ENCODE measurements at regions not wholly inside any gene's neighbourhood (a gene's known extent, or its start where the extent isn't known, plus 50 kb on each side); places are given as distances from the start of the nearest gene placed in this dataset.

- H3K36me3 ChIP-seq (ENCODE audit: control insufficient read depth in 4 of 4, insufficient read depth in 3 of 4, low read depth in 1 of 4, low read length in 3 of 4): no peaks in the 10 kb centered on the region
- H3K4me3 ChIP-seq (ENCODE audit: low read depth in 1 of 3, low read length in 3 of 3): no peak overlapping the region
- no peaks in the 10 kb centered on the region for H3K4me1 ChIP-seq (ENCODE audit: control insufficient read depth in 4 of 4, insufficient read depth in 4 of 4, low read length in 3 of 4)
- no peaks in the 10 kb centered on the region for H3K27me3 ChIP-seq (ENCODE audit: control insufficient read depth in 4 of 4, insufficient read depth in 4 of 4, low read length in 3 of 4)
- no peak for DNase-seq (ENCODE audit: low spot score)
- no peak overlapping the region for H3K9ac ChIP-seq (ENCODE audit: low read depth in 1 of 2, low read length in 2 of 2)
- WGBS: 91% methylated on average over 2 of the region's 2 CpGs
- no peak overlapping the region for H3K27ac ChIP-seq (ENCODE audit: low read depth in 1 of 2, low read length in 2 of 2)
- H3K9me3 ChIP-seq (ENCODE audit: control insufficient read depth in 4 of 4, low read length in 3 of 4): no peaks in the 10 kb centered on the region
- TF ChIP-seq ZBTB33 (IDR thresholded peaks at IDR 0.05) (no peak), GABPA (IDR thresholded peaks at IDR 0.05 in 1 of 2, conservative IDR thresholded peaks at IDR 0.05 in 1 of 2) (no peak), ATF3 (IDR thresholded peaks at IDR 0.05) (no peak), CTCF (IDR thresholded peaks at IDR 0.05; ENCODE audit: low read depth, low read length, missing input control) (no peak)
Measured at GRCh38 chr7:15845461-15845860, 159.0 kb upstream of the MEOX2 start.

GRCh38 chr7:15839416-15840100, 153.1 kb upstream of the MEOX2 start:
- TF ChIP-seq EGR1 (IDR thresholded peaks at IDR 0.05; ENCODE audit: low read depth in 2 of 2): no peak
- peak; percentile 6 for TF ChIP-seq SP1 (IDR thresholded peaks at IDR 0.05)
- TF ChIP-seq CTCF (IDR thresholded peaks at IDR 0.05; ENCODE audit: low read depth, low read length, missing input control): no peak
- TF ChIP-seq FOXA2 (IDR thresholded peaks at IDR 0.05): no peak
- no peak for TF ChIP-seq RAD21 (IDR thresholded peaks at IDR 0.05)
- peak; percentile 26 to 52 for TF ChIP-seq RXRA (IDR thresholded peaks at IDR 0.05)
- TF ChIP-seq FOXA1 (IDR thresholded peaks at IDR 0.05): no peak
- no peak for TF ChIP-seq TAF1 (conservative IDR thresholded peaks at IDR 0.05)
- no peak for TF ChIP-seq ATF3 (IDR thresholded peaks at IDR 0.05)
- Histone ChIP-seq H3K27me3 (ENCODE audit: control insufficient read depth in 4 of 4, insufficient read depth in 4 of 4, low read length in 3 of 4) (no peaks in the 10 kb centered on the region), H3K9me3 (ENCODE audit: control insufficient read depth in 4 of 4, low read length in 3 of 4) (no peaks in the 10 kb centered on the region), H3K9ac (ENCODE audit: low read depth in 1 of 2, low read length in 2 of 2) (no peak overlapping the region), H3K36me3 (ENCODE audit: control insufficient read depth in 4 of 4, insufficient read depth in 3 of 4, low read depth in 1 of 4, low read length in 3 of 4) (no peaks in the 10 kb centered on the region), H3K27ac (ENCODE audit: low read depth in 1 of 2, low read length in 2 of 2) (no peak overlapping the region), H3K4me1 (ENCODE audit: control insufficient read depth in 4 of 4, insufficient read depth in 4 of 4, low read length in 3 of 4) (no peaks in the 10 kb centered on the region), H3K4me3 (ENCODE audit: low read depth in 1 of 3, low read length in 3 of 3) (no peak overlapping the region)
- 53% methylated on average over 15 of the region's 15 CpGs for WGBS
- DNase-seq (ENCODE audit: low spot score): no peak

Measured in liver (tissue), 8 donors.